HG03460 (cell line): ENCODE measurements at regions not wholly inside any gene's neighbourhood (a gene's known extent, or its start where the extent isn't known, plus 50 kb on each side); places are given as distances from the start of the nearest gene placed in this dataset.
"Not testable (repeated sequence)": the region's sequence is repeated elsewhere in the genome, so short reads cannot be mapped to it uniquely, and the experiment has no call there.

Source experiments
- ATAC-seq: cut with Tn5 transposase; IDR thresholded peaks from one replicate; pipeline ENCODE4 v1.9.1; 2021; ENCODE audit not compliant: unreplicated experiment

- ATAC-seq = no peak
Measured at GRCh38 chr4:187103351-187103750, 379.7 kb upstream of the FAT1 start.

- ATAC-seq = no peak
Measured at GRCh38 chr4:187108845-187109244, 385.2 kb upstream of the FAT1 start.

GRCh38 chr4:187109636-187110035 lies 386.0 kb upstream of the FAT1 start:
- ATAC-seq = no peak

- ATAC-seq = no peak
Measured at GRCh38 chr4:187118166-187118565, 394.5 kb upstream of the FAT1 start.

- ATAC-seq = no peak
Measured at GRCh38 chr4:187118602-187119120, 395.0 kb upstream of the FAT1 start.

DNA sequence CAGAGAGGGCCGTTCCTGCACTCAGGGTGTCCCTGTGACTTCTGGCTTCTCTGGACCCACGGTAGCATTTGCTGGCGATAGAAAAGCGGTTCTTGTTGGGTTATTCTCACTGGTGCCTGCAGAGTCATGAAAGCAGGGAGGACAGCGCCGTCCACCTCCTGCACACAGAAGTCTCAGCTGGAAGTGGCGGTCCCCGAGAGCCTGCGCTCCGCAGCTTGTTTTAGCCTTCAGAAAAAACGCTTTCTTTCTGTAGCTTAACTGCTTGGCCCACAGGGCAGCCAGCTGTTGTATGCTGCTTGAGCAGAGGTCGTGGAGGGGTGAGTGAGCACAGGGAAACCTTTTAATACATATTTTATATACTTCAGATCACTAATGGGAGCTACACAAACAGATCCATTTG lies 400.7 kb upstream of the FAT1 start:
- no peak for ATAC-seq

GRCh38 chr4:187125062-187125461 lies 401.4 kb upstream of the FAT1 start:
- no peak for ATAC-seq

- no peak for ATAC-seq
Measured at GRCh38 chr4:187127456-187127855, 403.8 kb upstream of the FAT1 start.

DNA sequence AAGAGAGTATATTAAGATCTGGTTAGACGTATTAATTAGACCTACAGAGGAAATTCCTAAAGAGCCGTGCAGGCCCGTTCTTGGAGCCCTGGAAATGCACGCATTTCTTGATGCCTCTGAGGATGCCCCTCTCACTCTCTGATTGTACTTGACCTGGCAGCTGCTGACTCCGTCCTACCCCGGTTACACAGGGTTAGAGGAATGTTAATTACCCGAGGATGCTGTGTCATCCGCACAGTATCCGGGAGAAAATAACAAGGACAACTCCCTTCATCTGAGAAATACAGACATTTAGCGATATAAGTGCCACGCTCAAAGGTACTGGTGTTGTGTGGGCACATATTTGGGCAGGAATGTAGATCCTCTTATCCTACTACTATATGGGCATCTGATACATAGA lies 404.6 kb upstream of the FAT1 start:
- ATAC-seq = no peak

DNA sequence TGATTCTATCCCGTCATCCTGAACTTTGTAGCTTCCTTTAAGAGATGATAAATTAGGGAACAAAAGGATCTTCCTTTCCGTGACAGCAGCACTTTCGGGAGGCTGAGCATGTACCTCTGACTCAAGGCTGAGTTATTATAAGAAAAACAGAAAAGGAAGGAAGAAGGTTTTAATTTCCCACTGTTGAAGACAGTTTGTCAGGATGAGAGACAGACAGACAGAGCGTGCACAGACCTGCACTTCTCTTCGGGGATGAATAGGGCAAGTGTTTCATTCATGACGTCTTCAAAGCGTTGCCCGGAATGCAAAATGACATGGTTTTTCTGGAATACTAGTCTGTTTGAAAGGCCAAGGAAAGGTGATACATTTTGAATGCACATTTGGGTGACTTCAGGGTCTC lies 405.3 kb upstream of the FAT1 start:
- no peak for ATAC-seq

- ATAC-seq = not testable (repeated sequence)
Measured at GRCh38 chr4:187131826-187132225, 408.2 kb upstream of the FAT1 start.

DNA sequence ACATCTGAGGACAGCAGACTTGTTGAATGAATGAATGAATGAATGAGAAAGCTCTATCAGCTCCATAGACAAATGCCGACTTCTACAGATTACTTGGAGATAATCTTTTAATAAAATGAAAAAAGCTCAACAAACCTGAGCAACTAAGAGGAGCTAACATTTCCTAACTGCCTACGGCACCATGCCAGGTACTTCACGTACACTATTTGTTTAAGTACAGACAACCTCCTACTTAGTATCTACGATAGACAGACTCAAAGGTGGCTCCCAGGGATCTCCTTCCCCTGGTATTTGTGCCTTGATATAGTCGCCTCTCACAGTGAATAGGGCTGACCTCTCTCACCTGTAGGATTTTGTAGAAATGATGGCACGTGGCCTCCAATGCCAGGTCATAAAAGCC lies 412.2 kb upstream of the FAT1 start:
- ATAC-seq = no peak

- no peak for ATAC-seq
Measured at GRCh38 chr4:187139141-187139540, 415.5 kb upstream of the FAT1 start.

DNA sequence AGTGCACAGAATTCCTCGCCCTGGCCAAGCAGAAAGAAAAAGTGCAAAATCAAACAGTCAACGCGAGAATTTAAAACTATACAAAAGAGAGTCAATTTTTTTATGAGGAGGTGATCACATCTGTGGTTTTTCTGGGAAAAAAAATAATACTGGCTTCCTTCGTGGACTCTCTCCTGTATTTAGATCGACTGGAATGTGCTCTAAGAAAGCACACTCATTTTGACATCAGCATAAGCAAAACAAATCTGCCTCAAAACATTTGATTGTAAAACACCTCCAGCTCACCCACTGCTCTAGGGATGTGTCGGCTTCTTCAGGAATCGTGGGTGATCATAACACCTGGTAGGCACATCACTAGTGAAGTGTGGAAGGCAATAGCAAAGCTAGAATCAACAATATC lies 417.4 kb upstream of the FAT1 start:
- ATAC-seq = no peak

- no peak for ATAC-seq
Measured at GRCh38 chr4:187149229-187149945, 425.7 kb upstream of the FAT1 start.

GRCh38 chr4:187157380-187157958 lies 433.8 kb upstream of the FAT1 start:
- no peak for ATAC-seq

GRCh38 chr4:187158003-187158402 lies 434.3 kb upstream of the FAT1 start:
- ATAC-seq = no peak

DNA sequence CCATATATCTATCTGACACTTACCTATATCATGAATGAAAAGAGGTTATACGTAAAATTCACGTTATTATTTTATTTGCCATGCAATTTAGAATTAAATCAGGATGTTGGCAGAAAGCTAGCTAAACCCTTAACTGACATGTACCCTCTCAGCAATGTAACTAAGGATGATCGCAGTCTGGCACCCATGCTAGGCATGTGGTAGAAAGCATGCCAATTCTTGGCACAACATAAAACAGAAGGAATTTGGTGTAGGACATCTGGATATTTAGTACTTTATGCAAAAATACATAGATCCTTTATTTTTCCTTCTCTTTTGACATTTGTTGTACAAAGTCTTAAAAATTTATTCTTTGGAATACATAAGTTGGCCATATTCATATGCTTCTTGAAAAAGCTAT lies 436.8 kb upstream of the FAT1 start:
- ATAC-seq = no peak

- ATAC-seq = no peak
Measured at GRCh38 chr4:187166886-187167512, 443.3 kb upstream of the FAT1 start.

DNA sequence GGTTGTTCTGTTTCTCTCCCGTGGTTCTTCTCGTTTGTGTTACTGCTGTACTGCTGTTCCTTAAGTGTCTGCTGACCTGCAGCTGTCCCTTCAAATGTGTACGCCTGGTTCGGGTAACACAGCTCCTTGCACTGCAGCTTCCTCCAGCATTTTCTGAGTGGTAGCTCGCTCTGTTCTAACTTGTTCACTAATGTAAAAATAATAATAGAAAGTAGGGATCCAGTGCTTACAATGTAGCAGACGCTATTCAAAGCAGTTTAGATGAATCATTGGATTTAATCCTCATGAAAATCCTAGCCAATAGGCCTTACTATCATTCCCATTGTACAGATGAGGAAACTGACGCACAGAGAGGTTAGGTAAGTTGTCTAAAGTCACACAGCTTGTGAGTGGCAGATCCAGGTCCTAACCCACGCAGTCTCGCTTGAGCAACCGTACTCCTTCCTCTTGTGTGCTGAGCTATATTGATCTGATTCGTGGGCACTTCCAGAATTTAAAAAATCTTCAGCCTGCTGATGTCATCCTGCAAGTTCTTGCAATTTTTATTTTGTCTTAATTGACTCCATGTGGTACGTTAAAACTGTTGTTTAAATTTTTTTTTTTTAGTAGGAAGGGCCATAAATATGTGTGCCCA lies 448.2 kb upstream of the FAT1 start:
- ATAC-seq = no peak

GRCh38 chr4:187172340-187172761 lies 448.7 kb upstream of the FAT1 start:
- no peak for ATAC-seq

GRCh38 chr4:187174749-187175148 lies 451.1 kb upstream of the FAT1 start:
- ATAC-seq = no peak
